ENCODE measurements at regions not wholly inside any gene's neighbourhood (a gene's known extent, or its start where the extent isn't known, plus 50 kb on each side); places are given as distances from the start of the nearest gene placed in this dataset.
A peak's percentile ranks its signal among the peaks of the same experiment; 100 is the strongest.

GRCh38 chr5:54897001-54897400 is 88.4 kb downstream of the ESM1 start:
- DNase-seq = no peak
- TF ChIP-seq GATA1 (IDR thresholded peaks at IDR 0.05; ENCODE audit: low read depth, low read length) = no peak

GRCh38 chr5:54895816-54896341 is 89.5 kb downstream of the ESM1 start:
- no peak for TF ChIP-seq GATA1 (IDR thresholded peaks at IDR 0.05; ENCODE audit: low read depth, low read length)
- TF ChIP-seq POLR2A (IDR thresholded peaks at IDR 0.05; ENCODE audit: low read length) = no peak
- DNase-seq = peak; percentile 4 to 18

- TF ChIP-seq POLR2A (IDR thresholded peaks at IDR 0.05; ENCODE audit: low read length) = no peak
- TF ChIP-seq GATA1 (IDR thresholded peaks at IDR 0.05; ENCODE audit: low read depth, low read length) = no peak
- no peak for DNase-seq
These were observed 90.2 kb downstream of the ESM1 start for GRCh38 chr5:54894957-54895815.

- DNase-seq = no peak
- no peak for TF ChIP-seq POLR2A (IDR thresholded peaks at IDR 0.05; ENCODE audit: low read length)
- TF ChIP-seq GATA1 (IDR thresholded peaks at IDR 0.05; ENCODE audit: low read depth, low read length) = no peak
These were observed 95.6 kb downstream of the ESM1 start for GRCh38 chr5:54889826-54890225.

GRCh38 chr5:54887663-54888062 is 97.7 kb downstream of the ESM1 start:
- DNase-seq = no peak

GRCh38 chr5:54886866-54887265 is 98.5 kb downstream of the ESM1 start:
- no peak for DNase-seq
- no peak for TF ChIP-seq POLR2A (IDR thresholded peaks at IDR 0.05; ENCODE audit: low read length)
- no peak for TF ChIP-seq GATA1 (IDR thresholded peaks at IDR 0.05; ENCODE audit: low read depth, low read length)

More at GRCh38 chr5:54887663-54888062, 97.7 kb downstream of the ESM1 start:
- no peak for TF ChIP-seq POLR2A (IDR thresholded peaks at IDR 0.05; ENCODE audit: low read length)
- TF ChIP-seq GATA1 (IDR thresholded peaks at IDR 0.05; ENCODE audit: low read depth, low read length) = no peak

- TF ChIP-seq GATA1 (IDR thresholded peaks at IDR 0.05; ENCODE audit: low read depth, low read length) (no peak), POLR2A (IDR thresholded peaks at IDR 0.05; ENCODE audit: low read length) (no peak)
- DNase-seq = no peak
These were observed 99.8 kb downstream of the ESM1 start for GRCh38 chr5:54885636-54886035.

GRCh38 chr5:54884195-54884536 is 101.2 kb downstream of the ESM1 start:
- DNase-seq = no peak
- TF ChIP-seq POLR2A (IDR thresholded peaks at IDR 0.05; ENCODE audit: low read length) (no peak), GATA1 (IDR thresholded peaks at IDR 0.05; ENCODE audit: low read depth, low read length) (no peak)

GRCh38 chr5:54883374-54884194 is 101.8 kb downstream of the ESM1 start:
- no peak for TF ChIP-seq POLR2A (IDR thresholded peaks at IDR 0.05; ENCODE audit: low read length)
- no peak for TF ChIP-seq GATA1 (IDR thresholded peaks at IDR 0.05; ENCODE audit: low read depth, low read length)
- DNase-seq = no peak

GRCh38 chr5:54882841-54883240 is 102.6 kb downstream of the ESM1 start:
- DNase-seq = no peak
- TF ChIP-seq POLR2A (IDR thresholded peaks at IDR 0.05; ENCODE audit: low read length) (no peak), GATA1 (IDR thresholded peaks at IDR 0.05; ENCODE audit: low read depth, low read length) (no peak)

GRCh38 chr5:54882101-54882500 is 103.3 kb downstream of the ESM1 start:
- TF ChIP-seq GATA1 (IDR thresholded peaks at IDR 0.05; ENCODE audit: low read depth, low read length) (no peak), POLR2A (IDR thresholded peaks at IDR 0.05; ENCODE audit: low read length) (no peak)
- DNase-seq = no peak

- TF ChIP-seq POLR2A (IDR thresholded peaks at IDR 0.05; ENCODE audit: low read length) = no peak
- TF ChIP-seq GATA1 (IDR thresholded peaks at IDR 0.05; ENCODE audit: low read depth, low read length) = no peak
- no peak for DNase-seq
These were observed 103.9 kb downstream of the ESM1 start for GRCh38 chr5:54881286-54882005.

- TF ChIP-seq POLR2A (IDR thresholded peaks at IDR 0.05; ENCODE audit: low read length) (no peak), GATA1 (IDR thresholded peaks at IDR 0.05; ENCODE audit: low read depth, low read length) (no peak)
- no peak for DNase-seq
These were observed 108.4 kb downstream of the ESM1 start for GRCh38 chr5:54876976-54877375.

GRCh38 chr5:54876556-54876955 is 108.8 kb downstream of the ESM1 start:
- DNase-seq = no peak
- TF ChIP-seq POLR2A (IDR thresholded peaks at IDR 0.05; ENCODE audit: low read length) (no peak), GATA1 (IDR thresholded peaks at IDR 0.05; ENCODE audit: low read depth, low read length) (no peak)
